HL-60 (cell line): ENCODE measurements at regions not wholly inside any gene's neighbourhood (a gene's known extent, or its start where the extent isn't known, plus 50 kb on each side); places are given as distances from the start of the nearest gene placed in this dataset.

ENCODE experiments used
- POLR2AphosphoS5 ChIP-seq: IDR thresholded peaks from 2 replicates; pipeline ENCODE4 v1.6.1; 2012; ENCODE audit warnings: low read depth
- TF ChIP-seq, protein P1 (sequence below): IDR thresholded peaks from one replicate; pipeline ENCODE4 v1.5.1; 2011; ENCODE audit warnings: low read length, control low read depth, inconsistent platforms; ENCODE audit not compliant: insufficient read depth
- TF ChIP-seq, protein P2 (sequence below): IDR thresholded peaks from 2 replicates; pipeline ENCODE4 v1.6.1; 2012; ENCODE audit warnings: low read depth; ENCODE audit not compliant: insufficient replicate concordance

DNA sequence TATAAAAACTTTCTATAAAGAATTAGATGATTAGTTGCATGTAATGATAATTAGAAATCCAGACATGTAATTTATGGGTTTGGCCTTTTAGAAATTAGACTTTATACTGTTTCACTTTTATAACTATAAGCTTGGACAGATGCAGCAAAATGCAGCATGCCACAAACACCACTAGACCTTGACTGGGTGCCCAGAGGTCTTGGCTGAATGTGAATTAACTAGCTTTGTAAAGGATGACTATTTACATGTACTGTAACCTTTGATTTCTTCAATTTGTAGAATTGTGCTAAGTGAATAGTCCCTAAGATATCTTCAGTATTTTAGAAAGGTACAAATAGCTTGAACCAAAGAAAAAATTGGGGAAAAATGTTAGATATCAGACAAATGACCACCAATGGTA is 2168.1 kb downstream of the MAT2B start:
- TF ChIP-seq, protein P1, sequence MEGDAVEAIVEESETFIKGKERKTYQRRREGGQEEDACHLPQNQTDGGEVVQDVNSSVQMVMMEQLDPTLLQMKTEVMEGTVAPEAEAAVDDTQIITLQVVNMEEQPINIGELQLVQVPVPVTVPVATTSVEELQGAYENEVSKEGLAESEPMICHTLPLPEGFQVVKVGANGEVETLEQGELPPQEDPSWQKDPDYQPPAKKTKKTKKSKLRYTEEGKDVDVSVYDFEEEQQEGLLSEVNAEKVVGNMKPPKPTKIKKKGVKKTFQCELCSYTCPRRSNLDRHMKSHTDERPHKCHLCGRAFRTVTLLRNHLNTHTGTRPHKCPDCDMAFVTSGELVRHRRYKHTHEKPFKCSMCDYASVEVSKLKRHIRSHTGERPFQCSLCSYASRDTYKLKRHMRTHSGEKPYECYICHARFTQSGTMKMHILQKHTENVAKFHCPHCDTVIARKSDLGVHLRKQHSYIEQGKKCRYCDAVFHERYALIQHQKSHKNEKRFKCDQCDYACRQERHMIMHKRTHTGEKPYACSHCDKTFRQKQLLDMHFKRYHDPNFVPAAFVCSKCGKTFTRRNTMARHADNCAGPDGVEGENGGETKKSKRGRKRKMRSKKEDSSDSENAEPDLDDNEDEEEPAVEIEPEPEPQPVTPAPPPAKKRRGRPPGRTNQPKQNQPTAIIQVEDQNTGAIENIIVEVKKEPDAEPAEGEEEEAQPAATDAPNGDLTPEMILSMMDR, result no peak
- no peak for TF ChIP-seq POLR2AphosphoS5
- TF ChIP-seq, protein P2, sequence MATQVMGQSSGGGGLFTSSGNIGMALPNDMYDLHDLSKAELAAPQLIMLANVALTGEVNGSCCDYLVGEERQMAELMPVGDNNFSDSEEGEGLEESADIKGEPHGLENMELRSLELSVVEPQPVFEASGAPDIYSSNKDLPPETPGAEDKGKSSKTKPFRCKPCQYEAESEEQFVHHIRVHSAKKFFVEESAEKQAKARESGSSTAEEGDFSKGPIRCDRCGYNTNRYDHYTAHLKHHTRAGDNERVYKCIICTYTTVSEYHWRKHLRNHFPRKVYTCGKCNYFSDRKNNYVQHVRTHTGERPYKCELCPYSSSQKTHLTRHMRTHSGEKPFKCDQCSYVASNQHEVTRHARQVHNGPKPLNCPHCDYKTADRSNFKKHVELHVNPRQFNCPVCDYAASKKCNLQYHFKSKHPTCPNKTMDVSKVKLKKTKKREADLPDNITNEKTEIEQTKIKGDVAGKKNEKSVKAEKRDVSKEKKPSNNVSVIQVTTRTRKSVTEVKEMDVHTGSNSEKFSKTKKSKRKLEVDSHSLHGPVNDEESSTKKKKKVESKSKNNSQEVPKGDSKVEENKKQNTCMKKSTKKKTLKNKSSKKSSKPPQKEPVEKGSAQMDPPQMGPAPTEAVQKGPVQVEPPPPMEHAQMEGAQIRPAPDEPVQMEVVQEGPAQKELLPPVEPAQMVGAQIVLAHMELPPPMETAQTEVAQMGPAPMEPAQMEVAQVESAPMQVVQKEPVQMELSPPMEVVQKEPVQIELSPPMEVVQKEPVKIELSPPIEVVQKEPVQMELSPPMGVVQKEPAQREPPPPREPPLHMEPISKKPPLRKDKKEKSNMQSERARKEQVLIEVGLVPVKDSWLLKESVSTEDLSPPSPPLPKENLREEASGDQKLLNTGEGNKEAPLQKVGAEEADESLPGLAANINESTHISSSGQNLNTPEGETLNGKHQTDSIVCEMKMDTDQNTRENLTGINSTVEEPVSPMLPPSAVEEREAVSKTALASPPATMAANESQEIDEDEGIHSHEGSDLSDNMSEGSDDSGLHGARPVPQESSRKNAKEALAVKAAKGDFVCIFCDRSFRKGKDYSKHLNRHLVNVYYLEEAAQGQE, result no peak
